ENCODE measurements at regions not wholly inside any gene's neighbourhood (a gene's known extent, or its start where the extent isn't known, plus 50 kb on each side); places are given as distances from the start of the nearest gene placed in this dataset.

DNA sequence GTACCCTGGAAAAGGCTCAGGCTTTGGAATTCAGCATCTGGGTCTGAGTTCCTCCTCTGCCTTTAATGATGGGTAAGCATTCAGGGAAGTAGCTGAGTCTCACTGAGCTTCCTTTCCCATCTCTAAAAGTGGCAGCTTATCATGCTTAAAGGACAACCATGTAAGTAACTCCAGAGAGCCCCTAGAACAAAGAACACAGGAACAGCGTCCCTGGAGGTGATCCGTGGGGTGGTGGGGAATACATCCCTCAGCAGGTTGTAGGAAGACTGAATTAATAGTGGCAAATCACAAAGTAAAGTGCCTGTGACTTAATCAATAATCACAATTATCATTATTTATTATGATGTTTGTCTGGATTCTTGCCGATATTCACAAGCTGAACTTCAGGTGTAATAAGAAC, 114.7 kb upstream of the ISX start:
- no peak for TF ChIP-seq POLR2A (IDR thresholded peaks at IDR 0.05)
- TF ChIP-seq CTCF (IDR thresholded peaks at IDR 0.05) = no peak
- TF ChIP-seq EP300 (IDR thresholded peaks at IDR 0.05) = no peak

All from ovary (tissue), 3 donors.